GM18520 (cell line): ENCODE measurements at regions not wholly inside any gene's neighbourhood (a gene's known extent, or its start where the extent isn't known, plus 50 kb on each side); places are given as distances from the start of the nearest gene placed in this dataset.

Experiments used
- ATAC-seq: cut with Tn5 transposase; IDR thresholded peaks from one replicate; pipeline ENCODE4 v1.9.1; 2021; ENCODE audit not compliant: unreplicated experiment

GRCh38 chr22:48756146-48757111, 1071.2 kb downstream of the BRD1 start:
- ATAC-seq = no peak

- ATAC-seq = no peak
Measured at GRCh38 chr22:48755059-48755949, 1072.4 kb downstream of the BRD1 start.

DNA sequence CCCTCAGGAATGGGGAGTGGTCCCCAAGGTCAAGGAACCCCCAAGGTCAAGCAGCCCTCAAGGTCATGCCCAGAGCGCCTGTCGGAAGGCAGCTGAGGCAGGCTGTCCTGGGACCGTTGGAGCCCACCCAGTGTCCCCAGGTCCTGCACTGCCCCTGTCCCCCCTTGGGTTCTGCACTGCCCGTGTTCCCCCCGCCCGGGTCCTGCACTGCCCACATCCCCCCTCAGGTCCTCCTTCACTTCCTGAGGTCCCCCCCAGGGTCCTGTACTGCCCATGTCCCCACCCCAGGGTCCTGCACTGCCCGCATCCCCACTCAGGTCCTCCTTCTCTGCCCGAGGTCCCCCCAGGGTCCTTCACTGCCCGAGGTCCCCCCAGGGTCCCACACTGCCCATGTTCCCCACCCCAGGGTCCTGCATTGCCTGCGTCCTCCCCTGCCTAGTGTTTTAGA, 1073.0 kb downstream of the BRD1 start:
- no peak for ATAC-seq

GRCh38 chr22:48753752-48754517, 1073.7 kb downstream of the BRD1 start:
- ATAC-seq = no peak

GRCh38 chr22:48753381-48753730, 1074.3 kb downstream of the BRD1 start:
- no peak for ATAC-seq

GRCh38 chr22:48752451-48753380, 1075.0 kb downstream of the BRD1 start:
- no peak for ATAC-seq

DNA sequence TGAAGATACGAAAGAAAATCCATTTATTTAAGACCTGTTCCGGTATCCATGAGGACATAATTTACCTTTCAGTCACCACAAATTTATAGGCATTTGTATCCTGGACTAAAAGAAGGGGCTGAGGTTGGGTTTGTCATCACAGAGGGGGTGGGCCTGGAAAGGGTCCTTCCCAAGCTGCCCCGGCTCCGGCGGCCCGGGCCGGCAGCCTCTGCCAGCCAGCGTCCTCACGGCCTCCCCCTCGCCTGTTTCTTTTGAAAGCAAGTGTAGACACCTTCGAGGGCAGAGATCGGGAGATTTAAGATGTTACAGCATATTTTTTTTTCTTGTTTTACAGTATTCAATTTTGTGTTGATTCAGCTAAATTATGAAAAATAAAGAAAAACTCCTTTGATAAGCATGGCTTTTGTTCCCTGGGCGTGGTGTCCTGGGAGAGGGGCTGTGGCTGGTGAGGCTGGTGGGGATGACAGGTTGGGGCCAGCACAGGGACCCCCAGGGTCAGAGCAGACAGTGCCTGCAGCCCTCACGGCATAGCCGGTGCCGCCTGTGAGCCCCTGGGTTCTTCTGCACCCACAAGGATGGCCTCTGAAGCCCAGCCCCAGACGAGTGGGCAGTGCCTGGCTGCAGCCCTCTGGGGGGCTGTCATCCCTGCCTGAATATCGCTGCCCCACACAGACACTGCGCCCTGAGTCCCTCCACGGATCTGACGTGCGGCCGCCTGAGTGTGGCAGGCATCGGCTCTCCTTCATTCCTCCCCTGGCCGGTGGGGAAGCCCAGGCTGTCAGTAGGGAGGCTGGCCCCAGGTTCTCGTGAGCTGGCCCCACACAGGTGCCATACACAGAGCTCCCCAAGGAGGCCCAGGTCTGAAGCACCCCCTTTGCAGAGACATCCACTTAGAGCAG, 1075.9 kb downstream of the BRD1 start:
- ATAC-seq = no peak

GRCh38 chr22:48750826-48751440, 1076.7 kb downstream of the BRD1 start:
- ATAC-seq = no peak

DNA sequence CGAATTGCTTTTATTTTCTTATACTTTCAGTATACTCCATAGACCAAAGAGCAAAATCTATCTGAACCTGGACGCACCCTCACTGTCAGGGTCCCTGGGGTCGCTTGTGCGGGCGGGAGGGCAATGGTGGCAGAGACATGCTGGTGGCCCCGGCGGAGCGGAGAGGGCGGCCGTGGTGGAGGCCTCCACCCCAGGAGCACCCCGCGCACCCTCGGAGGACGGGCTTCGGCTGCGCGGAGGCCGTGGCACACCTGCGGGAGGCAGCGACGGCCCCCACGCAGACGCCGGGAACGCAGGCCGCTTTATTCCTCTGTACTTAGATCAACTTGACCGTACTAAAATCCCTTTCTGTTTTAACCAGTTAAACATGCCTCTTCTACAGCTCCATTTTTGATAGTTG, 1077.4 kb downstream of the BRD1 start:
- no peak for ATAC-seq

GRCh38 chr22:48749555-48750227, 1078.0 kb downstream of the BRD1 start:
- ATAC-seq = no peak

GRCh38 chr22:48748860-48749554, 1078.7 kb downstream of the BRD1 start:
- ATAC-seq = no peak

- no peak for ATAC-seq
Measured at GRCh38 chr22:48748113-48748859, 1079.4 kb downstream of the BRD1 start.

DNA sequence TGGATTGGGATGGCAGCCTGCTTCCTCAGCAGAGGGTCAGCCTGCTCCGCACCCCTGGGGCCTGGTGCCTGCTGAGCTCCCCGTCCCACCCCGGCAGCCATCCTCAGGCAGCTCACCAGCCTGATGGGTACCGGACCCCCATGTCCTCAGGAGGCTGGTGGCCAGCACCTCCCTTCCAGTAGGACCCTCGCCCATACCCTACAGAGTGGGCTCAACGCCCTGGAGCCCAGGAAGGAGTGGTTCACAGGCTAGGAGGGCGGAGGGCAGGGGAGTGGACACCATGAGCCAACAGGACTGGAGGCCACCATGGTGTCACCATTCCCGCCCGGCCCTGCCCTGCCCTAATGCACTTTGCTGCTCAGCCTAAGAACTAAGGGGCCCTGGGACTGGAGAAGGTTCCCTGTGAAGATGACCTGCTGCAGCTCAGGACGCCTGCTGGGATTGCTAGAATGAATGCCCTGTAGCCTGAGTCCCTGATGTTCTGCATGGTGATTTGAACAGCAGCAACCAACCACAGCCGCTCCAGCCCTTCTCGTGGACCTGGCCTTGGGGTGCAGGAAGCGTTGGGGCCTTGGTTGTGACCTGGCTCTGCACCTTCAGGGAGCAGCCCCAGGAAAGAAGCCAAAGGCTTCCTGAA, 1080.8 kb downstream of the BRD1 start:
- no peak for ATAC-seq

DNA sequence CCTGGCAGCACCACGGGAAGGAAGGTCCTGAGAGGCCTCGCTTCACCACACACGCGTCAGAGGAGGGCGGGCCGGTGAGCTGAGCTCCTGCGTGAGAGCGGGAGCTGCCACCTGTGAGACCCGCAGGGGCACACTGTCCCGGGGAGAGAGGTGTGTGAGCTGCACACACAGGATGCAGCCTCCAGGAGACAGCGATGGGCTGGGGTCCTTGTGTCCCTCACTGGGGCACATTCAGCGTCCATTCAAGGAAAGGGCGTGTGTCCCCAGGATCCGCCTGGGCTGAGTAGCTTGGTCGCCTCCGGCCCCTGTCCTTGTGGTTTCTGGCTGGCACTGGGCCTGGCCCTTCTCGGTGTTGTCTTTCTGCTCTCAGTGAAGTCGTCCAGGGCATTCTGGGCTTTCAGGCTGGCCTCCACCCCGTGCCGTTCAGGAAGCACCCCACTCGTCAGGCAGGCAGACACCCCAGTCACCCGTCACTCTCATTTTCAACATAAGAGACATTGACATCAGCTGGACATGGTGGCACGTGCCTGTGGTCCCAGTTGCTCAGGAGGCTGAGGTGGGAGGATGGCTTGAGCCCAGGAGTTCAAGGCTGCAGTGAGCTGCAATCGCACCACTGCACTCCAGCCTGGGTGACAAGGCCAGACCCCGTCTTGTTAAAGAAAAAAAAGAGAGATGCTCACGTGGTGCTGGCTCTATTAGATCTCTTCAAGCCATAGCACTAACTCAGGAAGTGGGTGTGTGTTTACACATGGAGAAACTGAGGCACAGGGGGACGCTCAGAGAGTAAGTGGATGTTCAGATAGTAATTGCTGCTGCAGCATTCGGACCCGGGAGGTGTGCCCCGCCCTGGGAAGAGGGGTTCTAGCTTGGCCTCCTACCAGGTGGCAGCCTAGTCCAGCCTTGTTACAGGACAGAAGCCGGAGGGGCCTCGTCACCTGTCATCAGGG, 1081.6 kb downstream of the BRD1 start:
- no peak for ATAC-seq
